Stimulated activated CD4-positive, alpha-beta T cell treated with anti-CD3 and anti-CD28 coated beads, TNF-alpha, amount 100 ng/mL, for 1 hour (primary cell): ENCODE measurements at regions not wholly inside any gene's neighbourhood (a gene's known extent, or its start where the extent isn't known, plus 50 kb on each side); places are given as distances from the start of the nearest gene placed in this dataset.

Experiments
- DNase-seq, 3 donors: peaks; one replicate each; pipeline ENCODE4 v3.0.0-alpha.2; 2020; ENCODE audit warnings: low read depth in 3 of 3, low spot score in 1 of 3

DNA sequence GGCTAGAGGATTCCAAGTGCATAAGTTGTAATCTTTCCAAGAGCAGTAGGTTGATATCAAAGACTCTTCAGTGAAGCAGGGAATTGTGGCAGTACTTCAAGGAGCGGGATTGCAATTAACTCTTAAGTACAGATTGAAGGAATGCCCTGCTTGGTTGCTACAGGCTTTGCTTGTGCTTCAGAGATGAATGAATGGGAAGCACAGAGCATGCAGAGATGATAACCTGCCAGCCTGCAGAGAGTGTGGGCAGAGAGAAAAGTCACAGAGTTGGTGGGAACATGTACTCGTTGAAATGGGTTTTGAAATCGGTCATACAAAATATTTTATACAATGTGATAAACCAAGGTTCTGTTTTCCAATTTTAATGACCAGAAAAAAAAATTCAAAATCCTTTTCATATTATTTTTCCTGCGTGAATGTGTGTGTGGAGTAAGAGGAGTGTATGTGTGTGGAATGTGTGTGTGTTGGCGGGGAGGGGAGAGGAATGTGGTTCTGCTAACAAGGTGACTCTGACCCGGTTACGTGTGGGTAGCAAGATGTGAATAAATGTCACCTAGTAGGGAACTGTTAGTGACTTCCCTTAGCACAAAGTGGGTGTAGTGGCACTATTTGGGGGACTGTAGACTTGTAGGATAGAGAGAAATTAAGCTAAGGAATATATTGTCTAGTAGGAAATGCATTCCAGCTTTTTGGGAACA is 697.8 kb downstream of the GATA3 start:
- DNase-seq = no peak

DNA sequence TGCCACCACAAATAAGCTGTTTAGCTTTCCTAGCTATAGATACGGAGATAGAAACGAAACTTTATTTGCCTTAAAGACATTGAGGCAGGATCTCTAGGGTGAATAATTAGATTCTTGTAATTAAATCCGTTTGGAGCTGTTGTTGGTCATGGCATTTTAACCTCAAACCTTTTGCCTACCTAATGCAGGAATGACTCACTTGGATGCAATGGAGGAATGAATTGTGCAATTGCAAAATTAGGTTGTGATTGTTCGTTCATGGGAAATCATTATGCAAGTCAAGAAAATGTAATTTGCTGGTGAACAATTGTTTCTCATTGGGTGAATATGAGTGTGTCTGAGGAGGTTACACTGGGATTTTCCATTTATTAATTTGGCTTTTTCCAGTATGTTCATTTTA is 703.5 kb downstream of the GATA3 start:
- DNase-seq = no peak

- no peak for DNase-seq
Observed at GRCh38 chr10:8766899-8767298, 712.4 kb downstream of the GATA3 start.

DNA sequence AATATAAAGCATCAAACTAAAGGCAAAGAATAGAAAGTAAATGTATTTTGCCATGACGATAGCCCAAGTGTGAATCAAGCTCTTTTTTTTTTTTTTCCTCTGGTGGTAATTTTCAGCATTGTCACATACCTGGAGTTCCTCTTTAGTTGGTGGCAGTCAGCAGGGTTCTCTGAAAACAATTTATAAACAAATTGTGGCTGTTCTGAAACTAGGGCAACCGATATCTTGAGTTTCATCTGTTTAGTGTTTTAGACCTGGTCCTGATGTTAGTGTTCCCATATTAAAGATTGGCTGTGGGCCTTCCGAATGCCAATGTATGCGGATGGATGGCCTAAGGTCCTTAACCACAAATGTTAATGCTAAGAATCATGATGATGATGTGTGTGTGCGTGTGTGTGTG is 713.1 kb downstream of the GATA3 start:
- no peak for DNase-seq

- no peak for DNase-seq
Observed at GRCh38 chr10:8768341-8768740, 713.9 kb downstream of the GATA3 start.

DNA sequence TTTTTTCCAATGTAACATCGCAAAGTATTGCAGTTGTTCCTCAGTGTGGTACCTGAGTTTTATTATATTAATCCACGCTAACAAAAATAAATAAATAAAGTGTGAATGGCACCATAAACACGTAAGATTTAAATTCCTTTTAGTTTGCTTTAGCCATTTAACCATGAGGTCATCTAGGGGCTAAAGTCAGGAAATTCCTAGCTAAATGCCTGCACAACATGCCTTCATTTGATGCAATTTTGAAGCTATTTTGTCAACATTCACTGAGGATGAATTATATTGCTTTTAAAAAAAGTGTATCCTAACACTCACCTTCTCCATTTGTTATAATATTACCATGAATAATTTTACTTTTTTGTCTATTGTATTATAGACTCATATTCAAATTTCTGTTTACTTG is 714.4 kb downstream of the GATA3 start:
- DNase-seq = no peak

- no peak for DNase-seq
Observed at GRCh38 chr10:8776926-8777622, 722.6 kb downstream of the GATA3 start.

DNA sequence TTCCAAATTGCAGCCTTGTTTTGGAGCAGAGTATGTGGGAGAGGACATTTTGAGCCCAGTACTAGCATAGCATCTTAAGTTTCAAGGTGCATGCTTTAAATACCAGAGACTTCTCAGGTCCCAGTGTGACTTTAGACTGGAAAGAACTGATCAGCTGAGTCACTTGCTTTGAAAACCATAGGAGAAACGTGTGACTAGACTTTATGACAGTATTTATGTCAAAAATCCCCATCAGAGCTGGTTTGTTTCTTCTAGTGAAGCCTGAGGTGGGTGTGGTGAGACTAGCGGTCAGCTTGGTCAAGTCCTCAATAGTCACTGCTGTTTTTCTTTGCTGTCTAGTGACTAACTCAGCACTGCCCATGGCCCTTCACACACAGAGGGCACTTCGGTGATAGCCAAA is 724.2 kb downstream of the GATA3 start:
- no peak for DNase-seq

DNA sequence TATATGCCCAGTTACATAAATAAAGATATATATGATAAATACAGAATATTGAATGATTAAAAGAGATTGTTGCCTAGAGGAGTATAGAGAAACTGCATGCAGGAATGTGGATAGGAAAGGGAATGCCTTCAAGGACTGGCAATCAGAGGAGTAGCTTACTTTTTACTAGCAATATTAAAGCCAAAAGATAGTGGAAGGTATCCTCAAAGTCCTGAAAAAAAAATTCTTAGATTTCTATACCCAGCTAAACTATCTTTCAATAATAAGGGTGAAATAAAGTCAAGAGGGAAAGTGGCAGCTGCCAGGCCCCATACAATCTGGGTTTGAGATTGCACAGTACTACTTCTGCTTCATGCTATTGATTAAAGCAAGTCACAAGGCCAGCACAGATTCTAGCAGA is 733.2 kb downstream of the GATA3 start:
- DNase-seq = no peak

- no peak for DNase-seq
Observed at GRCh38 chr10:8790390-8790789, 735.9 kb downstream of the GATA3 start.

GRCh38 chr10:8794860-8795259 is 740.4 kb downstream of the GATA3 start:
- DNase-seq = no peak

DNA sequence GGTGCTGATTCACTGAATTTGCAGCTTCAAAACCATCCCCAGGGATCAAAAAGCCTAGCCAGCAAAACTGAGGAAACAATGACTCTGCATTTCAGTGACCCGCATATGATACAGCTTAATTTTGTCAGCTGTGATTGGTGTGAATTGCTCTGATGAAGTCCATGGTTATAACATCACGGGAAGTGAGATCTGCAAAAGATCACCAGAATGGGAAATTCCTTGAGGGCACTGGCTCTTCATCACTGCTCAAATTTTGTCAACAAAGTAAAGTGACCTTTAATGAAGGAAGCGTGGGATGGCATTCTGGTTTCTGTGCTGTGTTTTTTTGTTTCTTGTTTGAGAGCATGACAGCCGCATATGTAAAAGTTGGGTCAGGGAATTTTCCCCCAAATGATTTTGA is 745.9 kb downstream of the GATA3 start:
- no peak for DNase-seq

GRCh38 chr10:8803992-8804391 is 749.5 kb downstream of the GATA3 start:
- DNase-seq = no peak

DNA sequence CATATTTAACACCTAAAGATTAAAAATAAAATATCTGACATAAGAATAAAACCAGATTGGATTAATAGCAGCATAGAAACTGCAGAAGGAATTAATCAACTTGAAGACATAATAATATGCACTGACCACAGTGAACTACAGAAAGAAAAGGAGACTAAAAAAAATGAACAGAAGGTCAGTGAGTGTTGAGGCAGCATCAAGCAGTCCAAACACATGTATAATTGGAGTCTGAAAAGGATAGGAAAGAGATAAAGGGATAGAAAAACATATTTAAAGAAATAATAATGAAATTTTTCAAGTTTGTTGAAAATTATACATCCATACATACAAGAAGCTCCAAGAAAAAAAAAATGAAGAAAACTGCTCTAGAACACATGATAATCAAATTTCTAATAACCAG is 756.2 kb downstream of the GATA3 start:
- DNase-seq = no peak

DNA sequence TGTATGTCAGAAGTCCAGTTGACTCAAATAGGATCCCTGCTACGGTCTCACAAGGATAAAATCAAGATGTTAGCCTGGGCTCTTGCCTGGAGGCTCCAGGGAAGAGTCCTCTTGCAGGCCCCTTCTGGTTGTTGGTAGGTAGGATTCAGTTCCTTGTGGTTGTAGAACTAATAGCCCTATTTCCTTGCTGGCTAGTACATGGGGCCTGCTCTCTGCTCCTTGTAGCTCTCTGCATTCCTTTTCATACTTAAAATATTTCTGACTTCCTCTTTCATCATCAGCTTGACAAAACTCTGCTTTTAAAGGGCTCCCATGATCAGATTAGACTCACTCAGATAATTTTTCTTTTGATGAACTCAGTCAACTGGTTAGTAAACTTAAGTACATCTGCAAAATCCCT is 756.7 kb downstream of the GATA3 start:
- DNase-seq = no peak

DNA sequence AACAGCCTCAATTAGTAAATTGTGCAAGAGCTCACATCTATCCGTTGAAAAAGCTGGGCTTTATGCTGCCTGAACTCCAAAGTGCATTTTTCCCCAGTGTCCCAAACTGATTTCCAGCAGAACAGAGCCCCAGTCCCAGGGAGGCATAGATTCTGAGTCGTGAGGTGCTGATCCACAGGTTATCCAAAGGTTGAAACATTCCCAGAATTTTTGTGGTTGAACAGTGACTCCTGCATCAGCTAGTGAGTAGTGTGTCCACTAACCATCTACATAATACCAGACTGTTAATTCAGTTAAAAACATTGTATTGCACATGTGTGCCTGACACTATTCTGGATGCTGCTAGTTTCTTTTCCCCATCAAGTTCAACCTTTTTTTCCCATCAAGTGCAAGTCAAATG is 761.5 kb downstream of the GATA3 start:
- DNase-seq = no peak

- no peak for DNase-seq
Observed at GRCh38 chr10:8817299-8817698, 762.8 kb downstream of the GATA3 start.

GRCh38 chr10:8825611-8826010 is 771.1 kb downstream of the GATA3 start:
- no peak for DNase-seq

DNA sequence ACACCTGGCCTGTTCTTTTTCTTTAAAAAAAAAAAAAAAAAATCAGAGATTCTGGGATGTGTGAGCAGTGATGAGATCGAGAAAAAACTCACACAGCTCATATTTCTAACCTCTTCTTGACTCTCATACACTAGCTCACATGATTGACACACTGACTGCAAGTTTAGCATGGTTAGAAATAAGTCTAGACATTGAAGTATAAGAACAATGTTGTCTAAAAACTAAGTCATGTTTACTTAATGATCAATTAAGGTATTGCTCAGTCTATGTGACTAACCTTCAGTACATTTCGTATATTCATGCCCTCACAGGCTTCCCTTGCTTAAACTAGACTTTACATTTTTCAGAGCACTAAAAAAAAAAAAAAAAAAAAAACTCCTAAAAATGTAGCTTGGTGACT is 775.1 kb downstream of the GATA3 start:
- no peak for DNase-seq

- DNase-seq = no peak
Observed at GRCh38 chr10:8830048-8830447, 775.6 kb downstream of the GATA3 start.

- no peak for DNase-seq
Observed at GRCh38 chr10:8830876-8831275, 776.4 kb downstream of the GATA3 start.

GRCh38 chr10:8835453-8836167 is 781.1 kb downstream of the GATA3 start:
- no peak for DNase-seq
